WTC11 (cell line): ENCODE measurements at regions not wholly inside any gene's neighbourhood (a gene's known extent, or its start where the extent isn't known, plus 50 kb on each side); places are given as distances from the start of the nearest gene placed in this dataset.

Experiments
- E2F1 ChIP-seq: sonication (generic); formaldehyde crosslinking; IDR thresholded peaks from 2 replicates; pipeline ENCODE4 v1.8.0; 2022; ENCODE audit warnings: mild to moderate bottlenecking, missing genetic modification reagents
- FOXJ3 ChIP-seq: sonication (generic); formaldehyde crosslinking; IDR thresholded peaks from 2 replicates; pipeline ENCODE4 v1.9.0; 2021; ENCODE audit warnings: missing genetic modification reagents, mild to moderate bottlenecking, borderline replicate concordance
- NR2C2 ChIP-seq: sonication (generic); formaldehyde crosslinking; IDR thresholded peaks from 2 replicates; pipeline ENCODE4 v1.8.0; 2022; ENCODE audit warnings: mild to moderate bottlenecking, missing genetic modification reagents
- NR3C1 ChIP-seq: sonication (generic); formaldehyde crosslinking; conservative IDR thresholded peaks from 2 replicates; pipeline ENCODE4 v1.8.1; 2023; ENCODE audit warnings: low read depth, mild to moderate bottlenecking, missing genetic modification reagents
- TEAD1 ChIP-seq: sonication (generic); formaldehyde crosslinking; IDR thresholded peaks from 2 replicates; pipeline ENCODE4 v1.8.0; 2022; ENCODE audit warnings: mild to moderate bottlenecking, missing genetic modification reagents
- TP53 ChIP-seq: sonication (generic); formaldehyde crosslinking; IDR thresholded peaks from 2 replicates; pipeline ENCODE4 v1.8.1; 2023; ENCODE audit warnings: mild to moderate bottlenecking, missing genetic modification reagents
- USF1 ChIP-seq: sonication (generic); formaldehyde crosslinking; IDR thresholded peaks from 2 replicates; pipeline ENCODE4 v1.8.0; 2022; ENCODE audit warnings: mild to moderate bottlenecking, missing genetic modification reagents
- ZNF281 ChIP-seq: sonication (generic); formaldehyde crosslinking; IDR thresholded peaks from 2 replicates; pipeline ENCODE4 v1.8.0; 2023; ENCODE audit warnings: mild to moderate bottlenecking, missing genetic modification reagents
- TF ChIP-seq, protein P1 (sequence below): fragments of 200-600 bp; IDR thresholded peaks from 2 replicates; pipeline ENCODE4 v1.8.0; 2022; ENCODE audit warnings: antibody characterized with exemption
- TF ChIP-seq, protein P2 (sequence below): sonication (generic); formaldehyde crosslinking; IDR thresholded peaks from 2 replicates; pipeline ENCODE4 v1.8.1; 2023; ENCODE audit warnings: mild to moderate bottlenecking, missing genetic modification reagents, moderate library complexity

GRCh38 chr17:33910200-33910857 is 344.8 kb upstream of the CCL2 start:
- TF ChIP-seq USF1 (CRISPR knock-in tag) (no peak), NR3C1 (CRISPR knock-in tag) (no peak), TEAD1 (CRISPR knock-in tag) (no peak), TP53 (CRISPR knock-in tag) (no peak), ZNF281 (CRISPR knock-in tag) (no peak), FOXJ3 (CRISPR knock-in tag) (no peak), E2F1 (CRISPR knock-in tag) (no peak), NR2C2 (CRISPR knock-in tag) (no peak)
- TF ChIP-seq, protein P1, sequence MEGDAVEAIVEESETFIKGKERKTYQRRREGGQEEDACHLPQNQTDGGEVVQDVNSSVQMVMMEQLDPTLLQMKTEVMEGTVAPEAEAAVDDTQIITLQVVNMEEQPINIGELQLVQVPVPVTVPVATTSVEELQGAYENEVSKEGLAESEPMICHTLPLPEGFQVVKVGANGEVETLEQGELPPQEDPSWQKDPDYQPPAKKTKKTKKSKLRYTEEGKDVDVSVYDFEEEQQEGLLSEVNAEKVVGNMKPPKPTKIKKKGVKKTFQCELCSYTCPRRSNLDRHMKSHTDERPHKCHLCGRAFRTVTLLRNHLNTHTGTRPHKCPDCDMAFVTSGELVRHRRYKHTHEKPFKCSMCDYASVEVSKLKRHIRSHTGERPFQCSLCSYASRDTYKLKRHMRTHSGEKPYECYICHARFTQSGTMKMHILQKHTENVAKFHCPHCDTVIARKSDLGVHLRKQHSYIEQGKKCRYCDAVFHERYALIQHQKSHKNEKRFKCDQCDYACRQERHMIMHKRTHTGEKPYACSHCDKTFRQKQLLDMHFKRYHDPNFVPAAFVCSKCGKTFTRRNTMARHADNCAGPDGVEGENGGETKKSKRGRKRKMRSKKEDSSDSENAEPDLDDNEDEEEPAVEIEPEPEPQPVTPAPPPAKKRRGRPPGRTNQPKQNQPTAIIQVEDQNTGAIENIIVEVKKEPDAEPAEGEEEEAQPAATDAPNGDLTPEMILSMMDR, result no peak
- TF ChIP-seq, protein P2, sequence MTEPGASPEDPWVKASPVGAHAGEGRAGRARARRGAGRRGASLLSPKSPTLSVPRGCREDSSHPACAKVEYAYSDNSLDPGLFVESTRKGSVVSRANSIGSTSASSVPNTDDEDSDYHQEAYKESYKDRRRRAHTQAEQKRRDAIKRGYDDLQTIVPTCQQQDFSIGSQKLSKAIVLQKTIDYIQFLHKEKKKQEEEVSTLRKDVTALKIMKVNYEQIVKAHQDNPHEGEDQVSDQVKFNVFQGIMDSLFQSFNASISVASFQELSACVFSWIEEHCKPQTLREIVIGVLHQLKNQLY (CRISPR knock-in tag), result no peak
